Neural cell (in vitro differentiated cells): ENCODE measurements at regions not wholly inside any gene's neighbourhood (a gene's known extent, or its start where the extent isn't known, plus 50 kb on each side); places are given as distances from the start of the nearest gene placed in this dataset.

Experiments used
- EZH2 ChIP-seq: fragments of 200-600, 300-800 bp; shearing (Covaris generic), sonication (generic); IDR thresholded peaks from 2 replicates; pipeline ENCODE4 v1.6.1; 2014; ENCODE audit warnings: antibody characterized with exemption, low read length, borderline replicate concordance, mild to moderate bottlenecking; ENCODE audit not compliant: insufficient read depth, poor library complexity, severe bottlenecking
- TAF1 ChIP-seq: IDR thresholded peaks from 2 replicates; pipeline ENCODE4 v1.6.1; 2012; ENCODE audit warnings: low read depth

DNA sequence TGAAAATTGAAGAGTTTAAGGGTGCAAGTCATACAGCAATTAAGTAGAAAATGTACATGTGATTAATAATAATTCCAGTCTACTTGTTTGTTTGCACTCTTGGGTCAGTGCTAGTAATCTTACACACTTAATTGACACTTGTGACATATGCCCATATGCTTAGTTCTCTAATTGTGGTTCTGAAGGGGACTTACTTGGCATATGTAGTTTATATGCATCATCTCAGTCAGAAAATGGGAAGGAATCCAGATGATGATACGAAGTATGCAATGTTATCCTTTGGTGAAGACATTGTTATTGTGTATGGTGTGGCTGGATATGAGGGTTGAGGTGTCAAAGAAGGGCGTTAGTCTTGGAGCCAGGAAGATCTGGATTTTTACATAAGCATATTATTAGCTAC is 193.5 kb upstream of the HDAC9 start:
- TF ChIP-seq EZH2 (no peak), TAF1 (no peak)
